ENCODE measurements at regions not wholly inside any gene's neighbourhood (a gene's known extent, or its start where the extent isn't known, plus 50 kb on each side); places are given as distances from the start of the nearest gene placed in this dataset.
"Not testable (repeated sequence)": the region's sequence is repeated elsewhere in the genome, so short reads cannot be mapped to it uniquely, and the experiment has no call there.

GRCh38 chr20:30503992-30504570, 753.4 kb upstream of the DEFB115 start:
- WGBS, 2 donors (ENCODE audit: low coverage in 1 of 2): 67% methylated on average over 1 to 3 of the region's 3 CpGs
- TF ChIP-seq POLR2A (IDR thresholded peaks at IDR 0.05) (no peak), EP300 (IDR thresholded peaks at IDR 0.05) (no peak), POLR2AphosphoS5 (IDR thresholded peaks at IDR 0.05) (no peak), CTCF (IDR thresholded peaks at IDR 0.05) (no peak)
- Histone ChIP-seq H3K27ac (no peak overlapping the region), H3K4me3 (no peak overlapping the region), H3K27me3 (peaks cover 30% of the 10 kb centered on the region), H3K4me1 (peaks cover 0 to 13% (median 0%) of the 10 kb centered on the region in 3 donors), H3K9me3 (no peaks in the 10 kb centered on the region), H3K36me3 (no peaks in the 10 kb centered on the region)
- no peak for ATAC-seq

GRCh38 chr20:30505566-30505965, 751.9 kb upstream of the DEFB115 start:
- Histone ChIP-seq H3K4me1 (peaks cover 0 to 3% (median 0%) of the 10 kb centered on the region in 3 donors), H3K9me3 (no peaks in the 10 kb centered on the region), H3K4me3 (no peak overlapping the region), H3K27ac (no peak overlapping the region), H3K36me3 (no peaks in the 10 kb centered on the region), H3K27me3 (peaks cover 15% of the 10 kb centered on the region)
- ATAC-seq: no peak
- TF ChIP-seq POLR2AphosphoS5 (IDR thresholded peaks at IDR 0.05): no peak
- TF ChIP-seq POLR2A (IDR thresholded peaks at IDR 0.05): no peak
- no peak for TF ChIP-seq CTCF (IDR thresholded peaks at IDR 0.05)
- TF ChIP-seq EP300 (IDR thresholded peaks at IDR 0.05): no peak
- 83 to 94% methylated on average over 6 to 8 of the region's 9 CpGs for WGBS, 2 donors (ENCODE audit: low coverage in 1 of 2)

- Histone ChIP-seq H3K36me3 (no peaks in the 10 kb centered on the region), H3K27me3 (peaks cover 10% of the 10 kb centered on the region), H3K4me1 (no peaks in the 10 kb centered on the region), H3K9me3 (no peaks in the 10 kb centered on the region), H3K27ac (no peak overlapping the region), H3K4me3 (no peak overlapping the region)
- 76 to 85% methylated on average over 5 to 8 of the region's 18 CpGs for WGBS, 2 donors (ENCODE audit: low coverage in 1 of 2)
- TF ChIP-seq EP300 (IDR thresholded peaks at IDR 0.05): no peak
- TF ChIP-seq POLR2A (IDR thresholded peaks at IDR 0.05): no peak
- TF ChIP-seq CTCF (IDR thresholded peaks at IDR 0.05): no peak
- TF ChIP-seq POLR2AphosphoS5 (IDR thresholded peaks at IDR 0.05): no peak
- no peak for ATAC-seq
Measured at GRCh38 chr20:30506100-30506499, 751.4 kb upstream of the DEFB115 start.

- 77 to 80% methylated on average over 6 to 8 of the region's 21 CpGs for WGBS, 2 donors (ENCODE audit: low coverage in 1 of 2)
- ATAC-seq, H3K27me3 ChIP-seq, H3K36me3 ChIP-seq, H3K4me3 ChIP-seq, H3K4me1 ChIP-seq, H3K27ac ChIP-seq, H3K9me3 ChIP-seq: not testable (repeated sequence)
Measured at GRCh38 chr20:30508382-30508781, 749.1 kb upstream of the DEFB115 start.

- no peaks in the 10 kb centered on the region for H3K4me1 ChIP-seq
- H3K27ac ChIP-seq: no peak overlapping the region
- WGBS, 2 donors (ENCODE audit: low coverage in 1 of 2): 55 to 83% methylated on average over 7 to 22 of the region's 39 CpGs
- peaks cover 0 to 7% (median 0%) of the 10 kb centered on the region in 3 donors for H3K9me3 ChIP-seq
- ATAC-seq: no peak
- H3K36me3 ChIP-seq: no peaks in the 10 kb centered on the region
- no peak overlapping the region for H3K4me3 ChIP-seq
- H3K27me3 ChIP-seq: peaks cover 15% of the 10 kb centered on the region
- TF ChIP-seq POLR2A (IDR thresholded peaks at IDR 0.05) (no peak), POLR2AphosphoS5 (IDR thresholded peaks at IDR 0.05) (no peak)
Measured at GRCh38 chr20:30511322-30512030, 746.0 kb upstream of the DEFB115 start.

GRCh38 chr20:30513050-30513628, 744.3 kb upstream of the DEFB115 start:
- Histone ChIP-seq H3K4me3 (no peak overlapping the region), H3K36me3 (no peaks in the 10 kb centered on the region), H3K27me3 (peaks cover 15% of the 10 kb centered on the region), H3K27ac (no peak overlapping the region), H3K4me1 (no peaks in the 10 kb centered on the region), H3K9me3 (peaks cover 0 to 7% (median 0%) of the 10 kb centered on the region in 3 donors)
- 88% methylated on average over 12 of the region's 38 CpGs; no CpG with 5 or more reads in 1 of the 2 donors for WGBS, 2 donors (ENCODE audit: low coverage in 1 of 2)
- ATAC-seq: no peak
- TF ChIP-seq CTCF (IDR thresholded peaks at IDR 0.05) (no peak), EP300 (IDR thresholded peaks at IDR 0.05) (no peak), POLR2A (IDR thresholded peaks at IDR 0.05) (no peak), POLR2AphosphoS5 (IDR thresholded peaks at IDR 0.05) (no peak)

GRCh38 chr20:30515915-30516314, 741.5 kb upstream of the DEFB115 start:
- not testable (repeated sequence) for ATAC-seq, H3K9me3 ChIP-seq, H3K4me3 ChIP-seq, H3K36me3 ChIP-seq, H3K4me1 ChIP-seq, H3K27ac ChIP-seq
- H3K27me3 ChIP-seq: peaks cover 31% of the 10 kb centered on the region
- 82 to 88% methylated on average over 13 of the region's 13 CpGs for WGBS, 2 donors (ENCODE audit: low coverage in 1 of 2)

GRCh38 chr20:30518906-30519305, 738.6 kb upstream of the DEFB115 start:
- peaks cover 23% of the 10 kb centered on the region for H3K27me3 ChIP-seq
- not testable (repeated sequence) for H3K4me3 ChIP-seq, H3K27ac ChIP-seq, ATAC-seq, H3K4me1 ChIP-seq, H3K9me3 ChIP-seq, H3K36me3 ChIP-seq
- WGBS, 2 donors (ENCODE audit: low coverage in 1 of 2): 80 to 84% methylated on average over 5 to 9 of the region's 10 CpGs
